HCT116 (cell line): ENCODE measurements at regions not wholly inside any gene's neighbourhood (a gene's known extent, or its start where the extent isn't known, plus 50 kb on each side); places are given as distances from the start of the nearest gene placed in this dataset.

Source experiments
- ATAC-seq: fragments of 200-7000 bp; cut with Tn5 transposase; 2 replicates; pipeline ENCODE4 v1.9.1; 2020; ENCODE audit warnings: mild to moderate bottlenecking, moderate library complexity
- BruUV-seq: library from RNA; stranded (reverse); fragments of 400-500 nt; replicated peaks from 2 replicates; lab custom pipeline; 2021; lab: Mats Ljungman, UMichigan
- CTCF ChIA-PET: fragments of 300-600 bp; sonication (Branson Sonifier 250); formaldehyde crosslinking; loops from one replicate; lab custom pipeline; 2021; ENCODE audit warnings: antibody characterized with exemption; lab: Charles Lee
- POLR2A ChIA-PET: fragments of 300-600, 350-600 bp; sonication (Branson Sonifier 250); formaldehyde crosslinking; loops from one replicate; lab custom pipeline; 2021; ENCODE audit warnings: antibody characterized with exemption; lab: Charles Lee
- RAD21 ChIA-PET, 2 experiments: fragments of 300-600 bp; sonication (Branson Sonifier 250); formaldehyde crosslinking; loops; one replicate each; lab custom pipeline; 2023; ENCODE audit warnings: low total read pairs in 2 of 2; ENCODE audit not compliant: uncharacterized antibody in 2 of 2, unreplicated experiment in 2 of 2, low non-redundant PET in 1 of 2; lab: Charles Lee
- DNase-seq: peaks from one replicate; pipeline ENCODE4 v3.0.0-alpha.2; 2010; ENCODE audit warnings: low read depth, low spot score
- H2AFZ ChIP-seq: fragments of 200-600 bp; shearing (Covaris generic), sonication (generic); 2 replicates; pipeline ENCODE4 v1.6.1; 2017; ENCODE audit warnings: low read depth, mixed run types, mixed read lengths, antibody characterized with exemption, low read length; ENCODE audit not compliant: poor library complexity, severe bottlenecking
- H3K27ac ChIP-seq: 2 replicates; pipeline ENCODE4 v1.5.1; 2012; ENCODE audit warnings: low read depth, low read length
- H3K27me3 ChIP-seq: fragments of 200-600 bp; sonication (generic); 2 replicates; pipeline ENCODE4 v1.6.1; 2016; ENCODE audit warnings: mixed run types, low read length, mixed read lengths; ENCODE audit not compliant: insufficient read depth
- H3K36me3 ChIP-seq, 2 experiments: fragments of 200-500 bp in 1 of 2; fragments of 200-600 bp in 1 of 2; sonication (Bioruptor generic) in 1 of 2; sonication (generic) in 1 of 2; 2 replicates each; pipeline versions ENCODE4 v1.5.1 to v1.6.1; 2014 to 2016; ENCODE audit warnings: low read length in 2 of 2, inconsistent platforms in 1 of 2, mixed read lengths in 1 of 2, mixed run types in 1 of 2; ENCODE audit not compliant: insufficient read depth in 2 of 2, control insufficient read depth in 1 of 2
- H3K4me1 ChIP-seq, 2 experiments: fragments of 200-600 bp in 1 of 2; sonication (generic) in 1 of 2; 2 replicates each; pipeline versions ENCODE4 v1.5.1 to v1.6.1; 2012 to 2017; ENCODE audit warnings: low read length in 2 of 2, inconsistent platforms in 1 of 2, mild to moderate bottlenecking in 1 of 2, mixed read lengths in 1 of 2, mixed run types in 1 of 2, moderate library complexity in 1 of 2; ENCODE audit not compliant: insufficient read depth in 2 of 2, control insufficient read depth in 1 of 2
- H3K4me2 ChIP-seq: fragments of 200-600 bp; sonication (generic); 2 replicates; pipeline ENCODE4 v1.6.1; 2017; ENCODE audit warnings: mixed run types, low read length, mixed read lengths
- H3K4me3 ChIP-seq, 2 experiments: fragments of 200-600 bp in 1 of 2; sonication (generic) in 1 of 2; replicated peaks in 1 of 2; 2 replicates each; pipeline ENCODE4 v1.5.1; 2011 to 2016; ENCODE audit warnings: low read length in 2 of 2, control low read depth in 1 of 2, low read depth in 1 of 2, mild to moderate bottlenecking in 1 of 2, mixed read lengths in 1 of 2, mixed run types in 1 of 2
- H3K79me2 ChIP-seq: fragments of 200-600 bp; sonication (generic); 2 replicates; pipeline ENCODE4 v1.6.1; 2017; ENCODE audit warnings: mild to moderate bottlenecking, mixed run types, low read length, moderate library complexity, mixed read lengths; ENCODE audit not compliant: insufficient read depth
- H3K9ac ChIP-seq: fragments of 200-600 bp; sonication (generic); 2 replicates; pipeline ENCODE4 v1.6.1; 2016; ENCODE audit warnings: low read length, mixed read lengths
- H3K9me2 ChIP-seq: fragments of 200-600 bp; sonication (generic), shearing (Covaris generic); 2 replicates; pipeline ENCODE4 v1.6.1; 2017; ENCODE audit warnings: mixed run types, mild to moderate bottlenecking, moderate library complexity; ENCODE audit not compliant: insufficient read depth
- H3K9me3 ChIP-seq, 2 experiments: fragments of 200-500 bp in 1 of 2; fragments of 200-600 bp in 1 of 2; sonication (Bioruptor generic) in 1 of 2; sonication (generic) in 1 of 2; 2 replicates each; pipeline ENCODE4 v1.6.1; 2014 to 2017; ENCODE audit warnings: low read length in 2 of 2, mixed read lengths in 2 of 2, inconsistent platforms in 1 of 2, low read depth in 1 of 2, mild to moderate bottlenecking in 1 of 2, mixed run types in 1 of 2, moderate library complexity in 1 of 2; ENCODE audit not compliant: control insufficient read depth in 1 of 2, insufficient read depth in 1 of 2
- H4K20me1 ChIP-seq: fragments of 200-600 bp; sonication (generic), shearing (Covaris generic); 2 replicates; pipeline ENCODE4 v1.6.1; 2017; ENCODE audit warnings: mixed run types, mild to moderate bottlenecking, moderate library complexity; ENCODE audit not compliant: insufficient read depth
- CBX3 ChIP-seq: IDR thresholded peaks from 2 replicates; pipeline ENCODE4 v1.6.1; 2012; ENCODE audit warnings: low read depth
- CEBPB ChIP-seq: IDR thresholded peaks from 2 replicates; pipeline ENCODE4 v1.6.1; 2012; ENCODE audit warnings: low read depth
- CTCF ChIP-seq, 3 experiments: fragments of 200-600 bp in 1 of 3; sonication (generic) in 1 of 3; IDR thresholded peaks in 2 of 3; conservative IDR thresholded peaks in 1 of 3; 2 replicates each; pipeline ENCODE4 v1.5.1; 2012 to 2017; ENCODE audit warnings: low read depth in 2 of 3, low read length in 2 of 3, antibody characterized with exemption in 1 of 3, borderline replicate concordance in 1 of 3, control low read depth in 1 of 3, mild to moderate bottlenecking in 1 of 3, mixed read lengths in 1 of 3, mixed run types in 1 of 3, moderate library complexity in 1 of 3; ENCODE audit not compliant: insufficient read depth in 1 of 3
- EGR1 ChIP-seq: IDR thresholded peaks from 2 replicates; pipeline ENCODE4 v1.6.1; 2012; ENCODE audit warnings: low read depth
- ELF1 ChIP-seq: IDR thresholded peaks from 2 replicates; pipeline ENCODE4 v1.6.1; 2012; ENCODE audit warnings: low read depth, borderline replicate concordance
- EZH2 ChIP-seq: fragments of 200-600 bp; sonication (generic); IDR thresholded peaks from 2 replicates; pipeline ENCODE4 v1.6.1; 2017; ENCODE audit warnings: antibody characterized with exemption, mixed run types
- EZH2phosphoT487 ChIP-seq: fragments of 200-600 bp; IDR thresholded peaks from 2 replicates; pipeline ENCODE4 v1.6.1; 2018; ENCODE audit warnings: antibody characterized with exemption, borderline replicate concordance
- FOSL1 ChIP-seq: IDR thresholded peaks from 2 replicates; pipeline ENCODE4 v1.6.1; 2012; ENCODE audit warnings: low read depth
- JUND ChIP-seq: IDR thresholded peaks from 2 replicates; pipeline ENCODE4 v1.6.1; 2012
- POLR2AphosphoS5 ChIP-seq: IDR thresholded peaks from 2 replicates; pipeline ENCODE4 v1.6.1; 2011; ENCODE audit warnings: mild to moderate bottlenecking, low read depth, low read length, moderate library complexity
- RAD21 ChIP-seq: IDR thresholded peaks from 2 replicates; pipeline ENCODE4 v1.6.1; 2012; ENCODE audit warnings: low read depth, mild to moderate bottlenecking
- REST ChIP-seq: IDR thresholded peaks from 2 replicates; pipeline ENCODE4 v1.6.1; 2012; ENCODE audit warnings: low read depth
- SIN3A ChIP-seq: IDR thresholded peaks from 2 replicates; pipeline ENCODE4 v1.6.1; 2012; ENCODE audit warnings: low read depth
- SRF ChIP-seq: IDR thresholded peaks from 2 replicates; pipeline ENCODE4 v1.6.1; 2012; ENCODE audit warnings: low read depth
- TCF7L2 ChIP-seq: IDR thresholded peaks from 2 replicates; pipeline ENCODE4 v1.7.0; 2011; ENCODE audit warnings: borderline replicate concordance, inconsistent platforms; ENCODE audit not compliant: insufficient read depth, insufficient read length; ENCODE audit errors: extremely low read depth
- YY1 ChIP-seq: IDR thresholded peaks from 2 replicates; pipeline ENCODE4 v1.6.1; 2011; ENCODE audit warnings: low read length, low read depth, moderate library complexity, mild to moderate bottlenecking; ENCODE audit not compliant: insufficient replicate concordance; ENCODE audit errors: extremely low read depth
- ZBTB33 ChIP-seq: IDR thresholded peaks from 2 replicates; pipeline ENCODE4 v1.6.1; 2011; ENCODE audit warnings: mild to moderate bottlenecking, low read length, moderate library complexity; ENCODE audit not compliant: insufficient replicate concordance; ENCODE audit errors: extremely low read depth
- ZNF274 ChIP-seq: fragments of 200-500 bp; sonication (Bioruptor generic); IDR thresholded peaks from 2 replicates; pipeline ENCODE4 v1.6.1; 2014; ENCODE audit warnings: mild to moderate bottlenecking, low read depth, low read length, inconsistent platforms
- intact Hi-C: fragments of 100-400 bp; cut with micrococcal nuclease; formaldehyde crosslinking; loops from 2 replicates; pipeline ENCODE4 v1.10.0; 2022
- TF ChIP-seq, protein P1 (sequence below): IDR thresholded peaks from 2 replicates; pipeline ENCODE4 v1.6.1; 2012
- TF ChIP-seq, protein P2 (sequence below): IDR thresholded peaks from 2 replicates; pipeline ENCODE4 v1.6.1; 2012

DNA sequence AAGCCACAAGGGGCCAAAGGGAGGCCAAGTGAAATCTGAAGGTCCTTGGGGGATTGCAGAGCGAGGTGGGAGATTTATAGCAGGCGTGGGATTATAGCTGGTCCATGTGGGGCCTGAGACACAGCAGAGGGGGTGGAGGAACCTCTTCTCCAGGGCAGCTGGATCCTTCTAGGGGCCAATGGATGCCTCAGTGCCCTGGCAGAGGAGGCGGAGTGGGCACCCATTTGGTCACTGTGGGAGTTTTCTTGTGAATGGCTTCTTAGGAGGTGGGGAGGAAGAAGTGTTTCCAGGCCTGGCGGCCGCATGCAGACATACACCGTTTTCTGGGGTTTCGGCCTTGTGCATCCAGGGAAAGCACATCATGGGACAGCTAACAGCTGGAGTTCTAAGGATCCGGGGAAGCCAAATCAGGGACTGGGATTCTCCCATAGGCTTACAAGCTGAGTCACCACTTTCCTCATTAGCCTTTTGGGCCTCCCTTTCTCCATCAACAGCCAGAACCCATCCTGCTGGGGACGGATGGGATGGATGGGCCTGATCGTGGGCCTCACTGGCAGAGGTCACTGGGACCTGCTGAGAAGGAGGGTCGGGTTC, 76.5 kb downstream of the RHOU start:
- no peak overlapping the region for H3K4me2 ChIP-seq
- intact Hi-C loops: no loop called here
- no peaks in the 10 kb centered on the region for H3K36me3 ChIP-seq
- no peaks in the 10 kb centered on the region for H3K27me3 ChIP-seq
- RAD21 ChIA-PET: no interaction called here
- TF ChIP-seq ZBTB33 (no peak), JUND (no peak), FOSL1 (no peak), YY1 (no peak), POLR2AphosphoS5 (no peak), SRF (no peak), ZNF274 (no peak), RAD21 (no peak), SIN3A (no peak), EGR1 (no peak), REST (no peak), CTCF (IDR thresholded peaks at IDR 0.05 in 2 of 3, conservative IDR thresholded peaks at IDR 0.05 in 1 of 3; ENCODE audit: borderline replicate concordance in 1 of 3, insufficient read depth in 1 of 3, low read depth in 2 of 3, low read length in 2 of 3) (no peak), EZH2 (no peak), TCF7L2 (no peak), ELF1 (no peak), CEBPB (no peak), CBX3 (no peak), EZH2phosphoT487 (no peak)
- TF ChIP-seq, protein P1, sequence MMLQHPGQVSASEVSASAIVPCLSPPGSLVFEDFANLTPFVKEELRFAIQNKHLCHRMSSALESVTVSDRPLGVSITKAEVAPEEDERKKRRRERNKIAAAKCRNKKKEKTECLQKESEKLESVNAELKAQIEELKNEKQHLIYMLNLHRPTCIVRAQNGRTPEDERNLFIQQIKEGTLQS: no peak
- TF ChIP-seq, protein P2, sequence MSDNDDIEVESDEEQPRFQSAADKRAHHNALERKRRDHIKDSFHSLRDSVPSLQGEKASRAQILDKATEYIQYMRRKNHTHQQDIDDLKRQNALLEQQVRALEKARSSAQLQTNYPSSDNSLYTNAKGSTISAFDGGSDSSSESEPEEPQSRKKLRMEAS: no peak
- TF ChIP-seq, all 23 proteins: peak for 0
- Histone ChIP-seq H3K9me2 (no peaks in the 10 kb centered on the region), H3K9me3 (no peaks in the 10 kb centered on the region), H3K9ac (no peak overlapping the region), H3K4me3 (no peak overlapping the region), H3K79me2 (no peaks in the 10 kb centered on the region), H3K27ac (no peak overlapping the region), H2AFZ (no peak overlapping the region), H4K20me1 (no peaks in the 10 kb centered on the region), H3K4me1 (peaks cover 6 to 11% of the 10 kb centered on the region in 2 experiments)
- ATAC-seq (no peak), DNase-seq (no peak)
- BruUV-seq: no TSS peak
- POLR2A ChIA-PET: no interaction called here
- CTCF ChIA-PET: no interaction called here
